HG03575 (cell line): ENCODE measurements at regions not wholly inside any gene's neighbourhood (a gene's known extent, or its start where the extent isn't known, plus 50 kb on each side); places are given as distances from the start of the nearest gene placed in this dataset.
A peak's percentile ranks its signal among the peaks of the same experiment; 100 is the strongest.

Source experiments
- ATAC-seq: cut with Tn5 transposase; IDR thresholded peaks from one replicate; pipeline ENCODE4 v1.9.1; 2021; ENCODE audit not compliant: unreplicated experiment, insufficient number of reproducible peaks, low FRiP score; ENCODE audit errors: extremely low read depth

DNA sequence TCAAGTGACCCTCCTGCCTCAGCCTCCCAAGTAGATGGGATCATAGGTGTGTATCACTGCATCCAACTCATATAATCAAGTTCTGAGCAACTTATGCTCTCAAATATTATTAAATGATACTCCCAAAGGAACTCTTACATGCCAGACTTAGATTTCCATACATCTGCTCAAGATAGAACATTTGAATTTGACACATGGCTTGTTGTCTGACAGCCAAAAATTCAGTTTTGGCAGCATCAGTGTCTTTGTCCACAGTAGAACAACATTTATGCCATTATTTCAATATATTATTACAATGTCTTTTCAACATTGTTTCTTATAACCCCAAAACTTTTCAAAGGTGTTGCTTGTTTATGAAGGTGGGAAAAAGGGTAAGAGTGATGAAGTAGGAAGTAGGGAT lies 116.2 kb downstream of the SUCNR1 start:
- no peak for ATAC-seq

GRCh38 chr3:151990696-151991376 lies 117.4 kb downstream of the SUCNR1 start:
- no peak for ATAC-seq

DNA sequence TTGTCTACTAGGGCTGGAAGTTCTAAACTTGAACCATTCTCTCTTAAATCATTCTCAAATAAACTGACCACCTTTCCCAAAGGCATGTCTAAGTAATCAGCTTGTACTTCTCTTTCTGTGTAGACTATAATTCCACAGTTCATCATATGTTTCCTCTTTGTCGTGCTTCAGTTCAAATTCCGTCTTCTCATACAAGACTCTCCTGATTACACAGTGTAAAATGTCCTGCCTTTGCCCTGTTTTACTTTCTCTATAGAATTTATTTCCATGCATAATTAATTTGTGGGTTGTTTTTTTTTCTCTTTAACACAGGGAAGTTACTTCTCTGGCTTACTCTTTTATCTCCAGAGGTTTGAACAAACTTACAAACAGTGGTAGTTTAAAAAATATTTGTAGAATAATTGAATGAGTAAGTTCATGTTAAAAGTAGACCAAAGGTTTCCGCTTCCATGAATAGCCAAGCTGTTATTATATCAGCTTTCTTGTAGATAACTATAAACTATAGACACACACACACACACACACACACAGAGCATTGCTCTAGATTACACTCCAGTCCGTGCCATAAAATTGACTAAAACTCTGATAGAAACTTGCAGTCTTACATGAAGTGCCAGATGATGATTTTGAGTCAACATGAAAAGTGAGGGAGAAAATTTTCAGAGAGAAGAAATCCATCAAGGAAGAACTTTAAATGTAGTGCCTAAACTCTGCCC lies 119.0 kb downstream of the SUCNR1 start:
- ATAC-seq, result no peak

DNA sequence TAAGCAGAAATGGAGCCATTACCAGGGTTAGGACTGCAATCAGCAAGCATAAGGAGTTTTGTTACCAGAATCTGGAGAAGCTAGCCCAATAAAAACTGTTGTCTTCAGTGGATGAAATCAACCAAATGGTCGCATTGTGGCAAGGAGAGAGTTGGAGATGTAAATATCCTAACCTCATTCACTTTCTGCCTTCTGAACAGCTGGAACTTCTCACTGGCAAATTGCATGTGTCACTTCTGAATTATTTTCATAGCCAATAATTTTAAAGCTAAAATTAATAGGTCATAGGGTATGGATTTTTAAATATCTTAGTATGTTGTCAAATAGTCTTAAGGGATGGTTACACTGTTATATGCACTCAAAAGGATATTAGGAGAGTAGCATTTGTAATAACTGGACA lies 121.6 kb downstream of the SUCNR1 start:
- no peak for ATAC-seq

DNA sequence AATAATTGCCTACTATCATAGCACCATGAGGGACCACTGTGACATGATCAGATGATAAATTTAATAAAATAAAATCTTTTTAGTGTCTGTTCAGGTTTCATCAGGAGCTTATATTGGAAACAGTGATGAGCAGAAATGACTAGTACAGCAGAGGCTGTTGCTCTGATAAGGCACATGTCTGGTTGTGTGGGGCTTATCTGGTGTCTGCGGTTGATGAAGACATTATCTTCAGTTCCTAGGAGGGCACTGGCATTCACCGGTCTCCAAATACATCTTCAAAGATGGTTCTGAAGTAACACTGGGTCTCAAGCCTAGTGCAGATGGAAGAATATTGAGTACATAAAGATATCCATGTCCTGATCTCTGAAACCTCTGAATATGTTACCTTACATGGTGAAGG lies 125.3 kb downstream of the SUCNR1 start:
- ATAC-seq, result no peak

GRCh38 chr3:151999936-152000335 lies 126.5 kb downstream of the SUCNR1 start:
- ATAC-seq, result no peak

DNA sequence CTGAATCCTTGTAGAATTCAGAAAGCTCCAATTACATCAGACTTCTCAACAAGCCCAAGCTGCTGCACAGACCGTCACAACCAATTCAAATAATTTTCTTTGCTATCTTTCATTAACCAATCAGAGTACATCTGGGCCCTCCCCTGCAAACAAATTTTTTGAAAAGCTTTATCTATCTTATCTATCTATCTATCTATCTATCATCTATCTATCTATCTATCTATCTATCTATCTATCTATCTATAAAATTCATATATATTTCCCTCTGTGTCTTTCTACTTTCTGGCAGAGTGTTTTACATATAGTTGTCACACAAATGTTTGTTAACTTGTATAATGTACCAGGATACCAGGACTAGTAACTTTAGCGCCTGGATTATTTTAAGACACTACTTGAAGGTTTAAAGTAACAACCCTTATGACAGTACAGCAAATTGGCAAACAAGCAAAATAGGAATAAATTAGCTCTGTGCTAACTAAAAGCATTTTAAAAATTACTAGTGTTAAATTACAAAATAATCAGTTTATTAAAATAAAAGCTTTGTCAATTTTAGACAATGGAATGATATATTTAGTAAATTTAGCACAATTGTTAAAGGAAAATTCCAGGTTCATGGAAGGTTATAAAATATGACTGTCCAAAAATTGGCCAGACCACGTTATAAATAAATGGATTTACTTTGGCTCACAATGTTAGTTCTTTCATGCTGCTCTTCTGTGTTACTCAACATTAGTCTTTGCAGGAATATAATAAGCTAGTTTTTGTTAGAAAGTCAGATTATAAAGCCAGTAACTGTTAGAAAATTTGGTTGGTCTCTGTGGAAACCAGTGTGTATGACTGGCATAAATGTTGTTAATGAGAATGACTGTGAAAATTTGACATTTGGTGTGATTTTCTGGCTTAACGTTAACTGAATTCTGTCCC lies 138.6 kb downstream of the SUCNR1 start:
- ATAC-seq, result no peak

GRCh38 chr3:152019508-152019907 lies 146.1 kb downstream of the SUCNR1 start:
- ATAC-seq, result no peak

- no peak for ATAC-seq
Measured at GRCh38 chr3:152021951-152022461, 148.6 kb downstream of the SUCNR1 start.

DNA sequence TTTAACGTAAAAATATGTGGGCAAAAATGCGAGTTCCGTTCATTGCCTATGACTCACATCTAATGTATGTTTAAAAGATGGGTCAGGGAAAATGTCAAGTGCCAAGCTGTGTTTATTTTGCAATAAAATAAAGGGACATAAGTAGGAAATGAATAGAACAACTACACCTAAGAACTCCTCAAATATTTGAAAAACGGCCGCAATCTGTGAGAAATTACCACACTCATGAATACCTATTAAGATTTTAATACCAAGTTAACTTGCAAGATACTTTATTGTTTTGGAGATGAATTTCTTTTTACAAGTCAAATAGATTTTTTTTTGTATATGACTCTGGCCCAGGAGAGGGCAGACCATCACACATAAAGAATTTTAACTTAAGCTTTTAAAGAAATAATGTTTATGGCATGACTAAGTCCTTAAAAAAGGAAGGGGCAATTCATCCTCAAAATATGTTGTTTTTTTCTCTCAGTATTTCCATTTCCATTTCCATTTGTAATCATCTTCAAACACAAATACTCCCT lies 152.7 kb downstream of the SUCNR1 start:
- no peak for ATAC-seq

- ATAC-seq, result no peak
Measured at GRCh38 chr3:152030320-152030719, 156.9 kb downstream of the SUCNR1 start.

DNA sequence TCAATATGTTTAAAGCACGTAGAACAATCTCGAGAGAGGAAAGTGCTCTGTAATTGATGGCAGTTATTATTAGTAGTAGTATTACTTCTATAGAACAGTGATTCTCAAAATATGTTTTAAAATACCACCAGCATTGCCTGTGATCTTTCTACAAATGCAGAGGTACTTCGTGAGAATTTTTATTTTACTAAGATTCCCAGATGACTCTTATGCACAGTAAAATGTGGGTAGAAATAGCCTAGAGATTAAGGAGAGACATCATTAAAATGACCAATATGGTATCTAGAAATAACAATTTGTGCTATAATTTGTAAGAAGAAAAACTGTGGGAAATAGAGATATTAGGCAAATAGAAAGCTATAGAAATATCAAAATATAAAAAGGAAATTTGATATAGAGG lies 157.9 kb downstream of the SUCNR1 start:
- no peak for ATAC-seq

DNA sequence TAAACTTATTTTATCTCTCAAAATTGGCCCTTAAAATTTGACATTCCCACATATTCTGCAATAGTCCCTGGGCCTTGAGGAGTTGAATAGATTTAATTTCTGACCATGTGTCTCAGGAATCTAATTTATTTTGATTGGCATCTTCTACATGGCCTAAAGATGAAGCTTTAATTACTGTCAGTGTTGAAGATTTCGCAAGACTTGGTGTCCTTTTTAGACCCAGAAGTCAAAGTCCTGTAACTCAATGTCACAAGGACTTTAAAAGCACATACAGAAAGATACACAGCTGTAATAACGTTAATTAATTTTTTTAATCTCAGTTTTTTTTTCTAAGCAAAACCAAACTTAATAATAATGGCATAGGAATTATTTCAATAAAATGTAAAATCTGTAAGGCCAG lies 163.9 kb downstream of the SUCNR1 start:
- ATAC-seq, result no peak

GRCh38 chr3:152037953-152038352 lies 164.5 kb downstream of the SUCNR1 start:
- ATAC-seq, result no peak

DNA sequence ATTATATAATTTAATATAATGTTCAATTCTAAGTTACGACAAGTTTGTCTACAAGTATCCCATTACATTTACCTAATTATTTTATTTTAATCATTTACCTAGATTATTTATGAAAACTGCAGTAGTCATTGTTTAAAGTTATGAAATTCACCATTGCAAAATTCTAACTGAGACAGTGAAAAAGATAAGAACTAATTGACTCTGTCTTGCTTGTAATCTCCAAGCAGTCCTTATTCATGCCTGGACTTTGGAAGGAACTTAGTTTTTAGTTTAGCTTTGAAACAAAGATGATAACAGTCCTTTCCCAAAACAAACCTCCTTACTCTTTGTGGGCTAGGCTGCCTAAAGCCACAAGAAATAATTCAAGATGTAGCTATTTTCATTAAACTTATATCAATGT lies 165.0 kb downstream of the SUCNR1 start:
- no peak for ATAC-seq

DNA sequence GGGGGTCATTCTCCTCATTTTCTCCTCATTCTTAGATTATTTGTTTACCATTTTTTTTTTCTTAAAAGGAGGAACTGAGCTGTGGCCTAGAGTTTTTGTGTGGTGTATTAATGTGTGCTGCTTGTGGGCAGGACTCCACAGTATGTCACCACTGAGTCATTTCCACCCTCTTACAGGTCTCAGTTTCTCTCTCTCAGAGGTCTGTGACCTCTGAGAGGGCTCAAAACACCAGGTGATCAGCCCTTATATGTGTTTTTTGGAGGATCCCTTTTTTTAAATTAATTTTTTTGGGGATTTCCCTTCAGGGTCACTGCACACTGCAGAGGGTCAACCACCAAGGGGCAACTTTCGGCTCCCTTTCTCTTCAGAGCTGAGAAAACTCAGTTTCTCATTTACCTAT lies 166.4 kb downstream of the SUCNR1 start:
- ATAC-seq, result peak; percentile 95

DNA sequence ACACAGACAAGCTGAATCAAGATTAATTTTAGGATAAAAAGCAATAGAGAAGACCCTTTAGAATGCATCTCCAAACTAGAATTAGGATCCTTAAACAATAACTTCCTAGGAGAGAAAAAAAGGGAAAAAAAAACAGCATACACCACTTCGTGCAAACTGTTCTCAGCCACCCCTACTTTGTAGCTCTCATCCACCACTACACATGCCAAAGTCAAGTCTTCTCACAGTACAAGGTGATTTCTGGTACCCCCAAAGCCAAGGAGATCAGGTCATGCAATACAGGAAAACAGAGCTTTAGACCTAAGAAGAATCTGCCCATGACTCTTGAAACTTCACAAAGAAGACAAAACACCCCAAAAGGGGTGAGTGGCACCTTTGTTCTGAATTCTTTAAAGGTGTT lies 166.9 kb downstream of the SUCNR1 start:
- ATAC-seq, result no peak

DNA sequence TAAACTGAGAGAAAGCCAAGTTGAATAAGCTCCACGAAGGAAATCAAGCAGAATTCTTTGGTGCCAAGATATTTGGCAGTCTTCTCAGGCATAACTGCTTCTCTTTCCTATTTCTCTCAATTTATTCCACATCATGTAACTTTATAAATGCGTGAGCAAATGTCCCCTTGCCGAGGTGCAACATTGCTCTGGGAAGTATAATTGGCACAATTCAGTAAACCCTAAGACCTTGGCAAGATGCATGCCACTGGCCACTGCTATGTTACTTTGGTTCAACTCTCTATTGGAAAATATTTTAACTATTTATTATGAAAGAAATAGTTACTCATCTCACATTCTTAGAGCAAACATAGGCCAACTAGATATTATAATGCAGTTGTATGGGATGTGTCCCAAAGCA lies 170.2 kb downstream of the SUCNR1 start:
- no peak for ATAC-seq

DNA sequence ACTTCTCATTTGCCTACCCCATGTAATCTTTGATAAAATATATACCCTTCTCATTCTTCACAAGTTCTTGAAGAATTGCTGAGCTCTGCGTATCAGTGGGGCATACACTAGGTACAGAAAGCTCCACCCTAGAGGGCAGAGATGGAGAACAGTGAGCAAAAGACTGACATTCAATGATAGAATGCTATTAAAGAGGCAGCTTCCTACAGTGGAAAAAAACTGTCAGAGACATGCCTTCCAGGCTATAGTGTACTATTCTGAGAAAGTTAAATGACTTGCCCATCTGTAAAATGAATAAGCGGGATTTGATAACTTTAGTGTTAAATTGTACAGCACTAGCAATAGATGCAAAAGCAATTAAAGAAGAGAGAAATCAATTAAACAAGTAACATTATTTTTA lies 172.8 kb downstream of the SUCNR1 start:
- no peak for ATAC-seq
